GM19043 (cell line): ENCODE measurements at regions not wholly inside any gene's neighbourhood (a gene's known extent, or its start where the extent isn't known, plus 50 kb on each side); places are given as distances from the start of the nearest gene placed in this dataset.
"Not testable (repeated sequence)": the region's sequence is repeated elsewhere in the genome, so short reads cannot be mapped to it uniquely, and the experiment has no call there.

ENCODE experiments used
- ATAC-seq: cut with Tn5 transposase; IDR thresholded peaks from one replicate; pipeline ENCODE4 v1.9.1; 2021; ENCODE audit warnings: low read depth; ENCODE audit not compliant: unreplicated experiment

DNA sequence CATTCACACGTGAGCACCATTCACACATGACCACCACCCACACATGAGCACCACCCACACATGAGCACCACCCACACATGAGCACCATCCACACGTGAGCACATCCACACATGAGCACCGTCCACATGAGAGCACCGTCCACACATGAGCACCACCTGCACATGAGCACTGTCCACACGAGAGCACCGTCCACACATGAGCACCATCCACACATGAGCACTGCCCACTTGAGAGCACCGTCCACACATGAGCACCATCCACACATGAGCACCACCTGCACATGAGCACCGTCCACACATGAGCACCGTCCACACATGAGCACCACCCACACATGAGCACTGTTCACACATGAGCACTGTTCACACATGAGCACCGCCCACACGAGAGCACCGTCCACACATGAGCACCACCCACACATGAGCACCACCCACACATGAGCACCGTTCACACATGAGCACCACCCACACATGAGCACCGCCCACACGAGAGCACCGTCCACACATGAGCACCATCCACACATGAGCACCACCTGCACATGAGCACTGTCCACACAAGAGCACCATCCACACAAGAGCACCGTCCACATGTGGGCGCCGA is 471.3 kb upstream of the SALL3 start:
- not testable (repeated sequence) for ATAC-seq

GRCh38 chr18:78510091-78510490 is 469.5 kb upstream of the SALL3 start:
- no peak for ATAC-seq

- no peak for ATAC-seq
These were observed 469.0 kb upstream of the SALL3 start for GRCh38 chr18:78510636-78511035.

DNA sequence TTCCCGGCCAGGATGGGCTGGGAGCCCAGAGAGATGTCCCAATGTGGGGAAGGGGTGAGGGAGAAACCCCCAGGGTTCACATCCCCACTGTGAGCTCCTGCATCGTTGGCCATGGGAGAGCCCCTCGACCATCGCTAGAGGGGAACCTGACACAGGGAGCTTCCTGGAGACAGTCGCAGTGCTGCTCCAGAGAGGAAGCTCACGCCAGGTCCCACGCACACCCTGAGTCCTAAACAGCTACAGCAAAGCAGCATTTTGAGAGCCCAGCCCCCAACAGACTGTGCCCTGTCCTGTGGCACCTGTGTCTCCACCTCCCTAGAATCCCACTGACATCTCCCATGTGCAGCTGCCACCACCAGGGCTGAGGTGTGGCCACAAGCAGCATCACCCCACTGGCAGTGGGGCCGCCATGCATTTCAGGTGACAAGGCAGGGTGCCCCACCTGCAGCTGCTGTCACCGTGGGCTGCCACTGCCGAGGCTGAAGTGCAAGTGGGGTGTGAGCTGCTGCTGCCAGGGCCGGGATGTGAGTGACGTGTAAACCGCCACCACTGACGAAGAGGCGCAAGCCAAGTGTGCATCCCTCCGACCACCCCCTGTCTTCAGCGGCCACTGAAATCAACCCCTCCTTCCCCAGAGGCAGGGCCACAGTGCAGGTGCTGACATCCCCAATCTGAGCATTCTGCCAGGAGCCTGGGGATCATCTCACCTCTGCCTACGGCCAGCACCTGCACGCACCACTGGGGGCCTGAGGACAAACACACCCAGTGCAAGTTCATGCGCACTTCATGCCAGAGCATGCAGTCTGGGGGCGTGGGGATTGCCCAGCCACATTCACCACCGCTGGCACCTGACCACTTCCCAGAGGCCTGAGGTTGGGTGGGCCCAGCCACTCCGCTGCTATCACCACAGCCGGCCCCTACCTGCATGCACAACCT is 467.7 kb upstream of the SALL3 start:
- no peak for ATAC-seq

DNA sequence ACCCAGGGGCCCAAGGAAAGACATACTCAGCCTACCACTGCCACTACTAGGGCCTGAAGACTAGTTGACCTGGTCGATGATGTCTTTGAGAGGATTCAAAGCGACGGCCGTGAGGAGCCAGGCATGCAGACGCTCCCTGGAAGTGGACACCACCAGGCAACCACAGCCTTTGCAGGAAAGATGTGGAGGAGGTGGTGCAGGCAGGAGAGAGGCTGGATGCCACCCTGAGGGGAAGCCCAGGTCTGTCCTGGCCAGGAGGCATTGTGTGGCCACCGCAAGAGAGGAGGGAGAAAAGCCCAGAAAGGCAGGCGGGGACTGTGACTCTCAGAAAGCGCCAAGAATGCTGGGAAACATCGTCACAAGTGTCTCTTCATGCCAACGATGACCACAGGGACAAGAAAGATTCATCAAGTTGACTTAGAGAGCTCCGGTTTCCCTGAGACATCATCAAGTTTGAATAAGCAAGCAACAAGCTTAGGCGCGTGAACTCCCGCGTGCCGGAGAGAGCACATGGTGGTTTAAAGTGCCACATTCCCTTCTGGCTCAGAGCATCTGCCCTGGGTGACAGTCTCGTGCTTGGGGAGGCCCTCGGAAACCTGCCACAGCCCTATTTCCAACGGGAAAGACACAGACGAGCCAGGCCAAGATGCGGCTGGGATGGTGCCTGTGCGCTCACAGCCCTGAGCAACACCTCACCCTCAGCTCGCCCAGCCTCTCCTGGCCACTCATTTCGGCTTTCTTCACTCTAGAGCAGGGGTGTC is 464.5 kb upstream of the SALL3 start:
- ATAC-seq = no peak

DNA sequence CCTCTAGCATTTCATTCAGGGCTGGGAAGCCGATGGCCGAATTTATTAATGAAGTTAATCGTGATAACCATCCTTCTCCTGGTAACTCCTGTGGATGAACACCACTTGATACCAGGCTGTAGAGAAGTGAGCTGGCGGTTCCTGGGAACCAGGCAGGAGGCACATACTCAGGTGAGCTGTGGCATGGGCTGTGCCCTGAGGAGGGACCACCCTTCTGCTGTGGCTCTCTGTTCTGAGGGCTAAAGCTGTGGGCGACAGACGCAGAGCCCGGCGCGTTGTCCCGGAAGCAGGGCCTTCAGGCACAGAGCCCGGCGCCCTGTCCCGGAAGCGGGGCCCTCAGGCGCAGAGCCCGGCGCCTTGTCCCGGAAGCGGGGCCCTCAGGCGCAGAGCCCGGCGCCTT is 462.3 kb upstream of the SALL3 start:
- no peak for ATAC-seq

DNA sequence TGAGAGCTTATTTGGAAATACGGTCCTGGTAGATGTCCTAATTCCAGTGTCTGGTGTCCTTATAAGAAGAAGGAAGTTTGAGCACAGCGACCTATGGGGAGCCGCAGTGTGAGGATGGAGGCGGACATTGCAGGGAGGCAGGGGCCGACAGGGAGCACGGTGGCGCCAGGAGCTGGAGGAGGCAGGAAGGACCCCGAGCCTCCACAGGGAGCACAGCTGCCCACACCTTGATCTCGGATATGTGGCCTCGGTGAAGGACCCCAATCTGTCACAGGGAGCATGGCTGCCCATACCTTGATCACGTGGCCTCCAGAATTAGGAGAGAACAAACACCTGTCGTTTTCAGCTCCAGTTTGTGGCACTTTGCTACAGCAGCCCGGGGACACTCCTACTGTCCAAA is 461.6 kb upstream of the SALL3 start:
- ATAC-seq = no peak

GRCh38 chr18:78518805-78519204 is 460.8 kb upstream of the SALL3 start:
- ATAC-seq = no peak

GRCh38 chr18:78519394-78520062 is 460.1 kb upstream of the SALL3 start:
- no peak for ATAC-seq

- ATAC-seq = no peak
These were observed 458.5 kb upstream of the SALL3 start for GRCh38 chr18:78521136-78521535.

- no peak for ATAC-seq
These were observed 457.9 kb upstream of the SALL3 start for GRCh38 chr18:78521744-78522143.

GRCh38 chr18:78522507-78522906 is 457.1 kb upstream of the SALL3 start:
- no peak for ATAC-seq

GRCh38 chr18:78523850-78524249 is 455.8 kb upstream of the SALL3 start:
- no peak for ATAC-seq

- ATAC-seq = no peak
These were observed 454.1 kb upstream of the SALL3 start for GRCh38 chr18:78525366-78526111.

DNA sequence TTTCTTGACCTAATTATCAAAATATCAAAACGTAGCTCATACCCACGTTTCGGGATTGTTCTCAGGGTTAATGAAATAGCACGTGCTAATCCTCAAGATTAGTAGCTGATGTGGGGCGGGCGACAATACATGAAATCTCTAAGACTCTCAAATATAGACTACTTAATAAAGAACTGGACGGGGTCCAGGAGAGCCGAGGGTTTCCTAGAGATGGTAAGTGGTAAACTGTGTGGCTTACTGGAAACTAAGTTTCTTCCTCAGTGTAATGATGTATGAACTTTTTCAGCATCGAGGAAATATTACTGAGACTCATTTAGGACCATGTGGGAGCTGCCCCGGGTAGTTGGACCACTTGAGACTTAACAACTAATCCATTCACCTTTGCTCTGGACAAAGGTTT is 453.3 kb upstream of the SALL3 start:
- no peak for ATAC-seq

- no peak for ATAC-seq
These were observed 452.5 kb upstream of the SALL3 start for GRCh38 chr18:78526923-78527711.

GRCh38 chr18:78527984-78528383 is 451.6 kb upstream of the SALL3 start:
- ATAC-seq = no peak

DNA sequence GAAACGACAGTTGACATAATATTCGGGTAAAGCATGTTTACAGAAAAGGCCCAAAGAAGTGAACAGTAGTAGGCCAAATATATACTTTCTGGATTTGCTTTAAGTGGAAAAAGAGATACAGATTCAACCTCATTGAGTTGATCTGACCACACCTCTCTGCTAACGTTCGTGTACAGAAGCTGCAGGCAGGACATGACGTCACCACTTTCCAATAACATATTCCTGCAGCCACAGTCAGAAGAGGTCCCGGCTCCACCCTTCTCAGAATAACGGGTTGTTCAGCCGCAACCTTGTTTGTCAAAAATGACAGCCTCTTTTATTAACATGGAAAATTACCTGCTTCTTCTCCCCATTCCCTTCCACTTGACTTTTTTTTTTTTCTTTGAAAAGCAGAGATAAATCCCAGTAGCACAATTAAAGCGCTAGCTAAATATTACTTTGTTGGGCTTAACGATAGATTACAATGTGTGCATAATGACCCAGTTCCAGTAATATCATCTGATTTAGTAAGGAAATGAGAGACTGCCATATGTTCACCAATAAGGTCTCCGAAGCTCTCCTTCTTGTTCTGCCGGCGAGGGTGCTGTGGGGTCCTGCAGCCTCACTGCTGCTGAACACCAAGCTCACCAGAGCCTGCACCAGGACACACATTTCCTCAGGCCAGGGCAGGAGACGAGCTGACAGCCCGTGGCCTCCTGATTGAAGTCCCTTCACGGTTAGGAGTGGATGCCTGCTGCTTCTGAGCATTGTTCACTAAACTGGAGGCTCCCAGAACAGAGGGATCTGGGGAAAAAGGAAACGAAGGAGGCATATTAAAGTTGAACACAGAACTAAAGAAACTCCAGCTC is 451.0 kb upstream of the SALL3 start:
- ATAC-seq = no peak
